Mesenchymal stem cell (in vitro differentiated cells and primary cell): ENCODE measurements at regions not wholly inside any gene's neighbourhood (a gene's known extent, or its start where the extent isn't known, plus 50 kb on each side); places are given as distances from the start of the nearest gene placed in this dataset.

Source experiments
- DNase-seq: peaks from one replicate; pipeline ENCODE4 v3.0.0-alpha.2; 2013
- H2AFZ ChIP-seq: one replicate; pipeline ENCODE4 v1.6.1; 2013; ENCODE audit warnings: low read depth, mild to moderate bottlenecking, control low read depth, inconsistent platforms, low read length, moderate library complexity
- H2AK5ac ChIP-seq: 2 replicates; pipeline ENCODE4 v1.6.1; 2013; ENCODE audit warnings: low read length, moderate library complexity, mild to moderate bottlenecking, inconsistent platforms; ENCODE audit not compliant: severe bottlenecking
- H2BK120ac ChIP-seq: one replicate; pipeline ENCODE4 v1.6.1; 2013; ENCODE audit warnings: low read depth, mild to moderate bottlenecking, inconsistent platforms, low read length, moderate library complexity
- H2BK12ac ChIP-seq, 2 experiments: one replicate each; pipeline ENCODE4 v1.6.1; 2013; ENCODE audit warnings: inconsistent platforms in 2 of 2, low read length in 2 of 2, mild to moderate bottlenecking in 2 of 2, moderate library complexity in 2 of 2, control low read depth in 1 of 2
- H2BK15ac ChIP-seq: one replicate; pipeline ENCODE4 v1.6.1; 2013; ENCODE audit warnings: mild to moderate bottlenecking, low read depth, inconsistent platforms; ENCODE audit not compliant: poor library complexity, severe bottlenecking
- H2BK5ac ChIP-seq: 2 replicates; pipeline ENCODE4 v1.6.1; 2013; ENCODE audit warnings: low read depth, mild to moderate bottlenecking, low read length, control low read depth, inconsistent platforms; ENCODE audit not compliant: poor library complexity, severe bottlenecking
- H3K14ac ChIP-seq, 2 experiments: one replicate each; pipeline ENCODE4 v1.6.1; 2013; ENCODE audit warnings: inconsistent platforms in 2 of 2, low read length in 2 of 2, control low read depth in 1 of 2, mild to moderate bottlenecking in 1 of 2, moderate library complexity in 1 of 2
- H3K18ac ChIP-seq, 2 experiments: one replicate each; pipeline ENCODE4 v1.6.1; 2013; ENCODE audit warnings: inconsistent platforms in 2 of 2, low read length in 2 of 2, control low read depth in 1 of 2, low read depth in 1 of 2, mild to moderate bottlenecking in 1 of 2
- H3K23ac ChIP-seq, 2 experiments: one replicate each; pipeline ENCODE4 v1.6.1; 2013; ENCODE audit warnings: inconsistent platforms in 2 of 2, low read length in 2 of 2, mild to moderate bottlenecking in 2 of 2, moderate library complexity in 2 of 2, control low read depth in 1 of 2
- H3K27ac ChIP-seq: 2 replicates; pipeline ENCODE4 v1.5.1; 2013; ENCODE audit warnings: mild to moderate bottlenecking, moderate library complexity, low read length, control low read depth, inconsistent platforms; ENCODE audit not compliant: poor library complexity, severe bottlenecking
- H3K27me3 ChIP-seq, 2 experiments: 2 replicates each; pipeline versions ENCODE4 v1.6.1 to v1.7.0; 2013; ENCODE audit warnings: low read length in 2 of 2, mild to moderate bottlenecking in 2 of 2, moderate library complexity in 2 of 2, control low read depth in 1 of 2, inconsistent platforms in 1 of 2; ENCODE audit not compliant: control insufficient read depth in 1 of 2, insufficient read depth in 1 of 2
- H3K36me3 ChIP-seq, 2 experiments: 2 replicates each; pipeline versions ENCODE4 v1.6.1 to v1.7.0; 2013; ENCODE audit warnings: low read length in 2 of 2, control low read depth in 1 of 2, inconsistent platforms in 1 of 2, low read depth in 1 of 2, mild to moderate bottlenecking in 1 of 2; ENCODE audit not compliant: insufficient read depth in 2 of 2, control insufficient read depth in 1 of 2
- H3K4ac ChIP-seq, 2 experiments: one replicate each; pipeline ENCODE4 v1.6.1; 2013; ENCODE audit warnings: inconsistent platforms in 2 of 2, low read length in 2 of 2, mild to moderate bottlenecking in 2 of 2, moderate library complexity in 2 of 2, control low read depth in 1 of 2, low read depth in 1 of 2
- H3K4me1 ChIP-seq: 2 replicates; pipeline ENCODE4 v1.6.1; 2013; ENCODE audit warnings: low read depth, low read length, control low read depth; ENCODE audit not compliant: control insufficient read depth, insufficient read depth
- H3K4me2 ChIP-seq: 2 replicates; pipeline ENCODE4 v1.6.1; 2013; ENCODE audit warnings: low read length, mild to moderate bottlenecking, inconsistent platforms; ENCODE audit not compliant: poor library complexity, severe bottlenecking
- H3K4me3 ChIP-seq, 2 experiments: 2 replicates each; pipeline versions ENCODE4 v1.5.1 to v1.7.0; 2013; ENCODE audit warnings: low read length in 2 of 2, mild to moderate bottlenecking in 2 of 2, control low read depth in 1 of 2, low read depth in 1 of 2; ENCODE audit not compliant: insufficient read depth in 1 of 2
- H3K79me1 ChIP-seq: replicated peaks from 2 replicates; pipeline ENCODE4 v1.6.1; 2013; ENCODE audit warnings: mild to moderate bottlenecking, control low read depth, low read length, inconsistent platforms; ENCODE audit not compliant: poor library complexity, severe bottlenecking
- H3K9ac ChIP-seq: 2 replicates; pipeline ENCODE4 v1.7.0; 2013; ENCODE audit warnings: mild to moderate bottlenecking, low read length, moderate library complexity
- H3K9me3 ChIP-seq: 2 replicates; pipeline ENCODE4 v1.7.0; 2013; ENCODE audit warnings: mild to moderate bottlenecking, low read length; ENCODE audit not compliant: control insufficient read depth
- H4K8ac ChIP-seq: one replicate; pipeline ENCODE4 v1.6.1; 2013; ENCODE audit warnings: inconsistent platforms, mild to moderate bottlenecking, low read length, moderate library complexity
- H4K91ac ChIP-seq: one replicate; pipeline ENCODE4 v1.6.1; 2013; ENCODE audit warnings: mild to moderate bottlenecking, low read length, inconsistent platforms
- WGBS: methylation state at CpG from one replicate; pipeline ENCODE4 v1.1.7; 2013; ENCODE audit warnings: mixed read lengths; 5-methylcytosine and 5-hydroxymethylcytosine counted together

DNA sequence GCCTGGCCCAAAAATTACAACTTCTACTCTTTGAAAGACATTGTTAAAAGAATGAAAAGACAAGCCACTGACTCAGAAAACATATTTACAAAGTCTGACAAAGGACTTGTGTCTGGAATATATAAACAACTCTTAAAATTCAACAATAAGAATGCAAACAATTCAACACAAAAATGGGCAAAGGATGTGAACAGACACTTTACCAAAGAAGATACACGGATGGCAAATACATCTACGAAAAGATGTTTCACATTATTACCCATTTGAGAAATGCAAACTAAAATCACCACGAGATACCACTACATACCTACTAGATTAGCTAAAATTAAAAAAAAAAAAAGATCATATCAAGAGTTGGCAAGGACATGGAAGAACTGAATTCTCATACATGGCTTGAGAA, 80.8 kb upstream of the METRNL start:
- no peak overlapping the region for H3K4ac ChIP-seq
- no peaks in the 10 kb centered on the region for H3K79me1 ChIP-seq
- no peaks in the 10 kb centered on the region for H3K4me1 ChIP-seq
- 93% methylated on average over 2 of the region's 3 CpGs for WGBS
- H3K27ac ChIP-seq: no peak overlapping the region
- H3K9me3 ChIP-seq: peaks cover 21% of the 10 kb centered on the region
- H4K91ac ChIP-seq: no peak overlapping the region
- H3K9ac ChIP-seq: no peak overlapping the region
- no peak overlapping the region for H2BK5ac ChIP-seq
- no peak overlapping the region for H3K4me3 ChIP-seq
- DNase-seq: no peak
- peaks cover 9 to 14% of the 10 kb centered on the region in 2 experiments for H3K36me3 ChIP-seq
- no peak overlapping the region for H2BK15ac ChIP-seq
- H3K4me2 ChIP-seq: no peak overlapping the region
- no peak overlapping the region for H2BK120ac ChIP-seq
- no peak overlapping the region for H2BK12ac ChIP-seq
- H2AFZ ChIP-seq: no peak overlapping the region
- H2AK5ac ChIP-seq: no peak overlapping the region
- H3K23ac ChIP-seq: no peak overlapping the region
- no peaks in the 10 kb centered on the region for H3K27me3 ChIP-seq
- H4K8ac ChIP-seq: no peak overlapping the region
- H3K14ac ChIP-seq: no peak overlapping the region
- H3K18ac ChIP-seq: no peak overlapping the region

GRCh38 chr17:83000738-83001137, 78.7 kb upstream of the METRNL start:
- Histone ChIP-seq H3K27ac (no peak overlapping the region), H3K14ac (peak overlapping the region in 1 of 2 experiments; percentile 19)
- WGBS: 73% methylated on average over 4 of the region's 6 CpGs

DNA sequence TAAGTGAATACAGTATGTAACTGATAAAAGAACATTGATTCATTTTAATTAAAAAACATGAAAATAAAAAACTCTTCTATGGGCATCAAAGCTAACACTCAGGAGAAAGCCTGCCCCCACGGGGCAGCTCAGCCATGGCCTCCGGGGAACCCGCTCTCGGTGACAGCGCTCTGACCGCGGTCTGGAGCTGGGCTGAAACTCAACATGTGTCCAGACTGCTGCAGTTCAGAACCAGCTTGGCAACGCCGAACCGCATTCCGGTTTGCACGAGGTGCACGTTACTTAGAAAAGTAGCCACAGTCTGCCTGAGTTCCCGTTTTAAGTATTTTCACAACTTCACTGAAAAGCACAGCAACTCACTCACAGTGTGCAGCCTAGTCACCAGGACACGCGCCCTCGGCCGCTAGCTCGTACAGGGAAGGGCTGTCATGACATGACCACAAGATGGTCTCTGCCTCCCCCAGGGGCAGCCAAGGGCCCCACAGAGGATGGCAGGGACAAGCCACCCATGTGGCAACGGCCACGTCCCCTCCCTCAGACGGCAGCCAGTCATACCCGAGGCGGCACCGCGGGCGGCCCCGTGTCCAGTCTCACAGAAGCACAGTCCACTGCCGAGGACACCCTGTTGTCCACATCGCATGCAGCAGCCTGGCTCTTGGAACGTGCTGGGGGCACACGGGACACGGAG, 77.1 kb upstream of the METRNL start:
- no peak overlapping the region for H3K18ac ChIP-seq
- WGBS: 98% methylated on average over 33 of the region's 33 CpGs
- no peak for DNase-seq
- H3K27me3 ChIP-seq: no peaks in the 10 kb centered on the region
- no peak overlapping the region for H2BK15ac ChIP-seq
- no peak overlapping the region for H3K4me3 ChIP-seq
- H3K23ac ChIP-seq: no peak overlapping the region
- H3K4ac ChIP-seq: no peak overlapping the region
- H3K27ac ChIP-seq: no peak overlapping the region
- H3K4me2 ChIP-seq: no peak overlapping the region
- H3K14ac ChIP-seq: no peak overlapping the region
- H2BK120ac ChIP-seq: no peak overlapping the region
- no peak overlapping the region for H4K8ac ChIP-seq
- peaks cover 20 to 23% of the 10 kb centered on the region in 2 experiments for H3K36me3 ChIP-seq
- no peak overlapping the region for H2BK5ac ChIP-seq
- H3K9ac ChIP-seq: no peak overlapping the region
- no peak overlapping the region for H4K91ac ChIP-seq
- no peak overlapping the region for H2AFZ ChIP-seq
- peaks cover 13% of the 10 kb centered on the region for H3K9me3 ChIP-seq
- no peak overlapping the region for H2AK5ac ChIP-seq
- H2BK12ac ChIP-seq: no peak overlapping the region
- H3K4me1 ChIP-seq: no peaks in the 10 kb centered on the region
- H3K79me1 ChIP-seq: no peaks in the 10 kb centered on the region

More at GRCh38 chr17:83000738-83001137, 78.7 kb upstream of the METRNL start:
- DNase-seq: no peak
- peaks cover 19 to 20% of the 10 kb centered on the region in 2 experiments for H3K36me3 ChIP-seq
- H2AK5ac ChIP-seq: no peak overlapping the region
- H2BK12ac ChIP-seq: no peak overlapping the region
- H3K4ac ChIP-seq: no peak overlapping the region
- H3K27me3 ChIP-seq: no peaks in the 10 kb centered on the region
- H2BK120ac ChIP-seq: no peak overlapping the region
- H3K9me3 ChIP-seq: peaks cover 15% of the 10 kb centered on the region
- no peak overlapping the region for H2BK15ac ChIP-seq
- H3K4me1 ChIP-seq: no peaks in the 10 kb centered on the region
- no peak overlapping the region for H4K8ac ChIP-seq
- no peak overlapping the region for H3K18ac ChIP-seq
- no peaks in the 10 kb centered on the region for H3K79me1 ChIP-seq
- no peak overlapping the region for H2AFZ ChIP-seq
- H3K4me3 ChIP-seq: no peak overlapping the region
- H3K23ac ChIP-seq: no peak overlapping the region
- no peak overlapping the region for H4K91ac ChIP-seq
- H3K9ac ChIP-seq: no peak overlapping the region
- H2BK5ac ChIP-seq: no peak overlapping the region
- H3K4me2 ChIP-seq: no peak overlapping the region

- H3K23ac ChIP-seq: no peak overlapping the region
- H4K8ac ChIP-seq: no peak overlapping the region
- H4K91ac ChIP-seq: no peak overlapping the region
- WGBS: 98% methylated on average over 29 of the region's 29 CpGs
- H2BK15ac ChIP-seq: no peak overlapping the region
- H3K79me1 ChIP-seq: peaks cover 2% of the 10 kb centered on the region
- H3K36me3 ChIP-seq: peaks cover 12 to 33% of the 10 kb centered on the region in 2 experiments
- no peak overlapping the region for H2BK12ac ChIP-seq
- no peaks in the 10 kb centered on the region for H3K27me3 ChIP-seq
- H3K18ac ChIP-seq: no peak overlapping the region
- no peak overlapping the region for H2BK5ac ChIP-seq
- DNase-seq: no peak
- H3K27ac ChIP-seq: no peak overlapping the region
- H3K4me1 ChIP-seq: peaks cover 3% of the 10 kb centered on the region
- no peak overlapping the region for H3K4me3 ChIP-seq
- H2AK5ac ChIP-seq: no peak overlapping the region
- no peak overlapping the region for H2BK120ac ChIP-seq
- H3K14ac ChIP-seq: no peak overlapping the region
- H3K4ac ChIP-seq: no peak overlapping the region
- no peak overlapping the region for H3K9ac ChIP-seq
- no peak overlapping the region for H3K4me2 ChIP-seq
- no peaks in the 10 kb centered on the region for H3K9me3 ChIP-seq
- H2AFZ ChIP-seq: no peak overlapping the region
These were observed 74.5 kb upstream of the METRNL start for GRCh38 chr17:83004791-83005380.
